ENCODE measurements at regions not wholly inside any gene's neighbourhood (a gene's known extent, or its start where the extent isn't known, plus 50 kb on each side); places are given as distances from the start of the nearest gene placed in this dataset.
"Not testable (repeated sequence)": the region's sequence is repeated elsewhere in the genome, so short reads cannot be mapped to it uniquely, and the experiment has no call there.

GRCh38 chr13:105735281-105735680 lies 800.2 kb downstream of the EFNB2 start:
- DNase-seq (ENCODE audit: low read depth in 2 of 3, low spot score in 2 of 3), result no peak

GRCh38 chr13:105732806-105733529 lies 802.5 kb downstream of the EFNB2 start:
- DNase-seq (ENCODE audit: low read depth in 2 of 3, low spot score in 2 of 3), result no peak

DNA sequence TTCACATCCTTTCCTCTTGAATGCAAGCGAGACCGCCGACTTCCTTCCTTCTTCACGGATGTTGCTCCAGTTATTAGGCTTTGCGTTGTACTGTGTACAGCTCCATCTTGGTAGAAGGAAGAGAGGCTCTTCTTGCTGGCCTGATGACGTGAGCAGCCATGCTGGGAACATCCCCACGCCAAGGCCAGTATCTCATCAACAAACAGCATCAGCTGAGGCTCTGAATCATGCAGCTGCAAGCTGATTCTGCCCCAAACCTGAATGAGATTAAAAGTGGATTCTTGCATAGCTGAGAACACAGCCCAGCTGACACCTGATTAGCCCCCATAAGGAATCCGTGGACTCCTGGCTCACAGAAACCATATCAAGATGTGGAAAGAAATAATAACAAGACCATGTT lies 809.6 kb downstream of the EFNB2 start:
- no peak for DNase-seq (ENCODE audit: low read depth in 2 of 3, low spot score in 2 of 3)

DNA sequence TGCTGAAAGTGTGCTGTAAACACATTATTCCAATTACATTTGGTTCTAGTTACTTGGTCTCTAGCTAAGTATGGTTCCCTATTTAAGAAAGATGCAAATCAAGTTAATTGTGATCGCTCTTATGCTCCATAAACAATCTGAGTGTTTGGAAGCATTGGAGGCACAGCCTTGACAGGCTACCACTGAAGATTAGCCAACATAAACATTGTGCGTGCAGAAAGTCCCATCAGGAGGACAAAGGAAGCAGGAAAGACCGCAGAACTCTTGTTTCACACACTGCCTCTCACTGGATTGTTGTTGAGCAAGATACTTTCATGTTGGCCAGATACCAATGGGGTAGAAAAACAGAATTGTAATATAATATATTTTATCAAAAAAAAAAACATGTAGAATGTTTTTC lies 814.4 kb downstream of the EFNB2 start:
- no peak for DNase-seq (ENCODE audit: low read depth in 2 of 3, low spot score in 2 of 3)

GRCh38 chr13:105719859-105720258 lies 815.6 kb downstream of the EFNB2 start:
- DNase-seq (ENCODE audit: low read depth in 2 of 3, low spot score in 2 of 3), result no peak

DNA sequence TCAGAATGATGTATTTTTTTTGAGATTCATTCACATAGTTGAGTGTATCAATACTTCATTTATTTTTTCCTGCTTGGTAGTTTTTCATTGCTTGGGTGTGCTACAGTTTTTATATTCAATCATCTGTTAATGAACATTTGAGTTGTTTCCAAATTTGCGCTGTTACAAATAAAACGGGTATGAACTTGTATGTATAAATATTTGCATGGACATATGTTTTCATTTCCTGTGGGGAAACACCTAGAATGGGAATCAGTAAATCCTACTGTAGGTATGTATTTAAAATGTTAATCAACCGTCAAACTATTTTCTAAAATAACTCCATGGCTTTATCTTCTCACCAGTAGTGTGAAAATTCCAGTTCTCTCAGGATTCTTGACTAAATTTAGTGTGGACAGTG lies 826.3 kb downstream of the EFNB2 start:
- no peak for DNase-seq (ENCODE audit: low read depth in 2 of 3, low spot score in 2 of 3)

DNA sequence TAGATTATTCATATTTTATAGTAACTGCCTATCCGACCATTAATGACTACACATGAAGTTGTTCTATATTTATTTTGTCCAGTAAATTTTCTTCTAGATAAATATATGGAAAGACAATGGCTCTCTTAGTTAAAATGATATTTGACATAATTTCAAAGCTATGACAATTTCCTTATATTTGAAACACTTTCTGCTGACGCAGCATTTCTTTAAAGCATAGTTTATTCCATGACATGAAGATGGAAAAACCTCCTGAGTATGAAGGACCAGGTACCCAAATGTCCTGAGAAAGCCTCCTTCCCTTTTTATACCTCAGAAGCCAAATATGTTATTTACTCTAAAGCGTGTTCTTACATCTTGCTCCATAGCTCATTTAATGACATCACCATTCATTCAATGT lies 831.6 kb downstream of the EFNB2 start:
- no peak for DNase-seq (ENCODE audit: low read depth in 2 of 3, low spot score in 2 of 3)

DNA sequence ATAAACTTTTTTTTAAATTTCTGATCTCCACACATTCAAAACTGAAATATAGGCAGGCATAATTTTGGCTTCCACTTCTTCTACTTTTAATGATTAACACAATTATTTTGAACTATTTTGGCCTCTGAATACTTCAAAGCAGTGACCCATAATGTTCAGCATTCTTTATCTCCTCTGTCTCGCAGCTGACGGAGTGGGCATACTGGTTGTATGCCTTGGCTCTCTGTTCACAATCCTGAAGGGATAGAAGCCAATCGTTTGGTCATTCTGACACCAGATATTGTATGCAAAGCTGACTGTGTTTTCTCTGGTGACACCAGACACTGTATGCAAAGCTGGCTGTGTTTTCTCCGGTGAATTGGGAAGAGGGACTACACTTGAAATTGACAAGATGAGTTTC lies 833.0 kb downstream of the EFNB2 start:
- DNase-seq (ENCODE audit: low read depth in 2 of 3, low spot score in 2 of 3), result no peak

DNA sequence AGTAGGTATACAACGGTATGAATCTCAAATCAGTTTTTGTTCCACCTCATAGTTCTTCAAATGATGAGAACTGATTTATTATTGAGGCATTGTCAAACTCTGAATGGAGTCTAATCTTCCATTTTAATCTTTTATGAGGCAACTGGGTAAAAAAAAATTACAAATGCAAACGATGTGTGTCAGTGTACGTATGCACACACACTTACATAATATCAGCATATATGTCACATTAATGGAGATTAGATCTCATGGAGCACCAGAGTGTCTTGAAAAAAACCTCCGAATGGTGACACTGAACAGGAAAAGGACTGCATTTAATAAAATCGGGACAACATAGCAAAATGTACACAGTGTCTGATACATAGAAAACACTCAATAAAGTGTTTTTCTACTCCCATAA lies 842.7 kb downstream of the EFNB2 start:
- no peak for DNase-seq (ENCODE audit: low read depth in 2 of 3, low spot score in 2 of 3)

- no peak for DNase-seq (ENCODE audit: low read depth in 2 of 3, low spot score in 2 of 3)
Observed at GRCh38 chr13:105684216-105684615, 851.2 kb downstream of the EFNB2 start.

GRCh38 chr13:105679838-105680237 lies 855.6 kb downstream of the EFNB2 start:
- no peak for DNase-seq (ENCODE audit: low read depth in 2 of 3, low spot score in 2 of 3)

GRCh38 chr13:105678072-105678471 lies 857.4 kb downstream of the EFNB2 start:
- no peak for DNase-seq (ENCODE audit: low read depth in 2 of 3, low spot score in 2 of 3)

DNA sequence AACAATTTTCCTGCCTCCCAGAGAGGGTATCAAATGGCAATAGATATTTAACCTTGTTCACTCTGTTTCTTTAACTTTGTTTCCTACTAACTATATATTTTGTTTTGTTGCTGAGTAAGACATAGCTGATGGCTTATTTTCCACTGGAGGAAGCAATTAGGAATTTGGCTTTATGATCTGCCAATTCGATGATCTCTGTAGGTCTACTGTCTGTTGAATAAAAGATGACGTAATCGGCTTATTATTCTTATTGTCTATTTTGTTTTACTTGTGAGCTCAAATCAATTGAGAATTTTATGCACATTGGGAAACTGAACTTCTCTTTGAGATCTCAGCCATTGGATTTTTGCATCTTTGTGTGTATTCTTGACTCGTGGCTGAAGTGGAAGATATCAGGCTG lies 862.6 kb downstream of the EFNB2 start:
- DNase-seq (ENCODE audit: low read depth in 2 of 3, low spot score in 2 of 3), result no peak

DNA sequence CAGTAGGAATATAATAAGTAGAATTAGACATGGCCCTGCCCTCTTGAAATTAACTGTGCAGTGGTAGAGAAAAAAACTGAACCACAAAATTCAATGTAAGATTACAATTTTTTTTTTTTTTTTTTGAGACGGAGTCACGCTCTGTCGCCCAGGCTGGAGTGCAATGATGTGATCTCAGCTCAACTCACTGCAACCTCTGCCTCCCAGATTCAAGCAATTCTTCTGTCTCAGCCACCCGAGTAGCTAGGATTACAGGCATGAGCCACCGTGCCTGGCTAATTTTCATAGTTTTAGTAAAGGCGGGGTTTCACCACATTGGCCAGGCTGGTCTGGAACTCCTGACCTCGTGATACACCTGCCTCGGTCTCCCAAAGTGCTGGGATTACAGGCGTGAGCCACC lies 864.3 kb downstream of the EFNB2 start:
- DNase-seq (ENCODE audit: low read depth in 2 of 3, low spot score in 2 of 3), result not testable (repeated sequence)

- DNase-seq (ENCODE audit: low read depth in 2 of 3, low spot score in 2 of 3), result no peak
Observed at GRCh38 chr13:105670179-105670990, 865.1 kb downstream of the EFNB2 start.

DNA sequence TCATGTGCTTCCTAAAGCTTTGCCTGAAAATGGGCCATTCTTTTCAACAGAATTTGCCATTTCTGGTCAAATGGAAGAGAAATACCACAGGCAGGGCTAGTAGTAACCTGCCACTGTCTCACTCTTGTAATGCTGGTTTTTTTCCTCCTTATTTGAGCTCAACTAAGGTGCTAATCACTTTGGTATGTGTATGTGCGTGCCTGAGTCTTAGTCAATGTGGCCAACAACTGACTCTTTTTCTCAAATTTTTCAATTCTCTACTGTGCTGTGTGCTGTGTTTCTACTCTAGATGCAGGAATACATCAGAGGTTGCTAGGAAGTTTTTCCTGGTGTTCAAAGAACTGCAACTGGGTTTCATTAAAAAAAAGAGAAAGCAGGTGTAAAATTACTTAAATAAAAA lies 870.2 kb downstream of the EFNB2 start:
- DNase-seq (ENCODE audit: low read depth in 2 of 3, low spot score in 2 of 3), result no peak

- no peak for DNase-seq (ENCODE audit: low read depth in 2 of 3, low spot score in 2 of 3)
Observed at GRCh38 chr13:105663182-105663581, 872.3 kb downstream of the EFNB2 start.

- DNase-seq (ENCODE audit: low read depth in 2 of 3, low spot score in 2 of 3), result no peak
Observed at GRCh38 chr13:105660561-105660960, 874.9 kb downstream of the EFNB2 start.

DNA sequence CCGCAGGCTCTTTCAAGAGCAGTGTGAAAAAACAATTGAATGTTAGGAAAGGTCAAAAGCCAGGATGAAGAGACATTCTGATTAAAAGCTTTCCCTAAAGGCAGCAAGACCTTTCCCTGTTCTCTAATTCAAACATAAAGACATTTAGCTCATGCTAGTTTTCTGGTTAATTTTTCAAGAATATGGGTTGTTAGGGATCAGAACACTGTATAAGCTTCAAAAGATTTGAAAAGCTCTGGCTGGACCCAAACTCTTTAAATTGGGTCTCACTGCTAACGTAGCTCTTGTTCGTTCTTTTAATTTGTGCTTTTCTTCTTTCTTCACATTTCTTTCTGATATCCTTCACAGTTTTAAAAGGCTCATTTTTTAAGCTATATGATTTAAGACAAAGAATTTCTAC lies 877.0 kb downstream of the EFNB2 start:
- DNase-seq (ENCODE audit: low read depth in 2 of 3, low spot score in 2 of 3), result no peak

GRCh38 chr13:105655046-105655445 lies 880.4 kb downstream of the EFNB2 start:
- no peak for DNase-seq (ENCODE audit: low read depth in 2 of 3, low spot score in 2 of 3)

DNA sequence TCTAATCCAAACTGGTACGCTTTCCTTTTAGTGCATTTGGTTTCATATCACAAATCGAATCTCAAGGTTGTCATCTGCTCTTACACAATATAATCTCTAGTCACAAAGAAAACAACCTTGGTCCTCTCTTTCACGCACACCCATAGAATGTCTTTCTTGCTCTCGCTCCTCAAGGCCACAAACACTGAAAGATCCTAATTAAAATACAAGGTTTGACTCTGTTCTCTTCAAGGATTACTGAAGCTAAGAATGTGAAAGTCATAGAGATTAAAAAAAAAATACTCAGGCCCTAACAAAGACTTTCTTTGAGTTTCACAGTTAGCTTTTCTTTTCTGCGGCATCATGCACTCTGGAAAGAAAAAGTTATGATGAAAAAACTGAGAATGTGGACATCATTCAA lies 891.5 kb downstream of the EFNB2 start:
- DNase-seq (ENCODE audit: low read depth in 2 of 3, low spot score in 2 of 3), result no peak

DNA sequence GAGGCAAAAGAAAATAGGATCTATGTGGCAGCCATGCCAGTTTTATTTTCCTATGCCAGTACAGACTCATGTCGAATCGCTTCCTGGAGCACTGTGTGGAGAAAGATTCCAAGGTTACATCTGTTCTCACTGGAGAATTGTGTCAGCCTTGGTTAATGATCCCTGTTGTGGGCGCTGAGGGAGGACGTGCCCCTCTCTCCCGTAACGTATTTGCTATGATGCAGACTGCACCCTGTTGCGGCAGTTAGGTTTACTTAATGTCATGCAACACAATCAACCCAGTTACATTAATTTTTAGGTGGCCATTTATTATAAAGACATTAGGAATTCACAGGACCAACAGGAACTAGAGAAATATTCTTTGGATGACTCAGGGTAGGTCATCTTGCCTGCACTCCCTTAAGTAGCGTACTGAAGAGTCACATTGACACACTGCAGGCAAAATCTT lies 892.9 kb downstream of the EFNB2 start:
- no peak for DNase-seq (ENCODE audit: low read depth in 2 of 3, low spot score in 2 of 3)

GRCh38 chr13:105641121-105641520 lies 894.3 kb downstream of the EFNB2 start:
- no peak for DNase-seq (ENCODE audit: low read depth in 2 of 3, low spot score in 2 of 3)
